Stimulated activated CD4-positive, alpha-beta T cell treated with anti-CD3 and anti-CD28 coated beads, Interleukin-15, amount 100 ng/mL, for 1 hour (primary cell): ENCODE measurements at regions not wholly inside any gene's neighbourhood (a gene's known extent, or its start where the extent isn't known, plus 50 kb on each side); places are given as distances from the start of the nearest gene placed in this dataset.
"Not testable (repeated sequence)": the region's sequence is repeated elsewhere in the genome, so short reads cannot be mapped to it uniquely, and the experiment has no call there.

Source experiments
- DNase-seq, 2 donors: peaks; one replicate each; pipeline ENCODE4 v3.0.0-alpha.2; 2020; ENCODE audit warnings: low read depth in 1 of 2, low spot score in 1 of 2

- DNase-seq = peak in 1 of 2 donors; percentile 28
Measured at GRCh38 chr9:21591221-21592062, 109.3 kb upstream of the IFNE start.

DNA sequence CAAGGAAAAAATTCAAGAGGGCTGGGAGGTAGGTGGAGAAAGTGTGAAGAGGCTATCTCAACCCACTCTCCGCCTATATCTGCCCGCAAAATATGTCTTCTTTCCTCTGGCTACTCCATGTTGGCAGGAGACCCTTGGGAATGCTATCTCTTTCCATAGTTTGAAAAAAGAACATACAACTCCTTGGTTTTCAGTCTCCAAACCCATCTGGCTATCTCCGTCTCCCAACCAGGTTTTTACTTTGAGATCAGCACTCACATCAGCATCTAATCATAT, 109.9 kb upstream of the IFNE start:
- no peak for DNase-seq

DNA sequence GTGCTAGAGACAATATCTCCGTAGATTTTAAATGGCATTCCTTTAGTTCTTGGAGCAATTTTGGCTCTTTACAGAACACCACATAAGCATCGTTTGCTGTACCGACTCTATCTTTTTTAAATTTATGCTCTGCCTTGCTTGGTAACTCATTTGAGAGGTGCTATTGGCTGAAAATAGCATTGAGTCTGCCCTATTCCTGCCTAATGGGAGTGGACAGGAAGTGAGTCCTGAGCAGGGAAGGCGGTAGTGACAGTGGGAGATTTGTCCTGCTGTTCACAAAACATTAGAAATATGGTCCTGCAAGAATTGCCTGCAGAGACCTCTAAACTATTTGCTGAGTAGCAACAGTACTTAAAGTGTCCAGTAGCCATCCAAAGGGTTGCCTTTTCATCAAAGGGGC, 115.2 kb upstream of the IFNE start:
- no peak for DNase-seq

- DNase-seq = no peak
Measured at GRCh38 chr9:21598749-21599148, 116.6 kb upstream of the IFNE start.

DNA sequence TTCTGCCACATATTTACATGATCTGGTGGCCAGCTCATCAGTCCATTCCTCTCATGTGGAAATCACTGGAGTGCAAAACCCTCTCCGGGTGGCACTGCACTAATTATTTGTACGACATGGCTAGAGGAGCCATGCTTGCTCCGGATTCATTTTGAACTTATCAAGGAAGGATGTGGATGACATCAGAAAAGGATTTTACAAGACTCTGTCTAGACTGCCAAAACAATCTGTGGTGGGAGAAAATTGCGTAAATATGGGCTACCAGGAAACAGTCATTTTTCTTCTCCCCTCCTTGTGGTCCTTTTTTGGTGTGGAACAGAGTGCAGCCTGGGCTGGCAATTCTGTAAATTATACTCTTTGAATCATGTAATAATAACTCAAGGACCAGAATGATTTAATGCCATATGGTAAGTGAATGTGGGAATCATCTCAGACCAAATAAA, 123.4 kb upstream of the IFNE start:
- DNase-seq = no peak

- no peak for DNase-seq
Measured at GRCh38 chr9:21607576-21607975, 125.5 kb upstream of the IFNE start.

DNA sequence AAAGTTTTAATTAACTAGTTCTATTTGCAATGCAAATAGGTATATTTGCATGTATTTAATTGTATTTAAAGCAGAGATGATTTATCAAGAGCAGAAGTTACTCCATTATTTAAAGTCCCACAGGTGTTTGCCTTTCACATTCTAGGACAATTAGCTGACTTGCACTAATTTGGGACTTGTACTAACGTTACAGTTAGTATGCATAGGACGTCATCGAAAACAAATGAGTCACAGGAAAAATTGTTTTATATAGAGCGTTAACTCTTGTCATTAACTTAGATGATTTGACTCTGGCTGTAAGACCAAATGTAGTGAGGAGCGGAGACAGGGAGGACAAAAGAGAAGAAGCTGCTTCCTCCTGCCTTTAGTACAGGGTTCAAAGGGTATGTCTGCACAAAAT, 126.1 kb upstream of the IFNE start:
- DNase-seq = no peak

DNA sequence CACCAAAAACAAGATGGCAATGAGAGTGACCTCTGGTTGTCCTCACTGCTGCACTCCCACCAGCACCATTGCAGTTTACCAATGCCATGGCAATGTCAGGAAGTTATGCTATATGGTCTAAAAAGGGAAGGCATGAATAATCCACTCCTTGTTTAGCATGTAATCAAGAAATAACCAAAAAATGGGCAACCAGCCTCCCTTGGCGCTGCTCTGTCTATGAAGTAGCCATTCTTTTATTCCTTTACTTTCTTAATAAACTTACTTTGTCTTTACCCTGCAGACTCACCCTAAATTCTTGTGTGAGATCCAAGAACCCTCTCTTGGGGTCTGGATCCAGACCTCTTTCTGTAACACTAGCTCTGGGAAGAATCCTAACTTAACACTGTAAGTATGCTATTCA, 127.4 kb upstream of the IFNE start:
- DNase-seq = no peak

GRCh38 chr9:21611891-21612290, 129.8 kb upstream of the IFNE start:
- DNase-seq = peak in 1 of 2 donors; percentile 5

DNA sequence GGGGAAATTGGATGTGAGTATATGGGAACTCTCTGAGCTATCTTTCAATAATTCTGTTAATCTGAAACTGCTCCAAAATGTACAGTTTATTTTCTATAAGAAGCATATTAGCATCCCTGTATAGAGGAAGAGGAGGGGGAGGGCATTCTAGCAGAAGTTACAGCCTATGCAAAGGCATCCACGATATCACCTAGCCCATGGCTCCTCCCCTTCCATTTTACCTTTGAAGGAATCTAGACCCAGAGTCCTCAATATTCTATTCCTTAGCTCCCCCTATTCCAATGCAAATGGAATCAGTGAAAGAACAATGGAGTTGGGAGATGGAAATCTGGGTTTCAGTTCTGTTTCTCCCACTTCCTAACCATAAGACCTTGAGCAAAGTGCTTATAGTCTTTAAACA, 132.9 kb upstream of the IFNE start:
- DNase-seq = no peak

DNA sequence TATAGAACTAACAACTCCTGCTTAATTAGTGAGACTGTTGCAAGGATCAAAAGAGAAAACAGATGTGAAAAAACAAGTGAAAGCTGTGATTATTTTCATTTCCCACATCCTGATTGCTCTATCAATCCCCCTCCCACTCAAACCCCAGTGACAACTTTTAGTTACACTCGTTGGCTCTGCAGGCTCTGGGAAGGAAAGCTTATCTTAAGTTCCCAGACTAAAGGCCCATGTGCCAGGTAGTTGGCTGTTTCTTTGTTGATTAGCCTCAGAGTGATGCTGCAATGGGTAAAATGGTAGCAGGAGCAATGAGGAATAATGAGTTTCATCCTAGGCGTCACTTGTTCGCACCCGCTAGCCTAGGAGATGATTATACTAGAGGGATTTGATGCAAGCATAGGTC, 133.3 kb upstream of the IFNE start:
- DNase-seq = no peak

DNA sequence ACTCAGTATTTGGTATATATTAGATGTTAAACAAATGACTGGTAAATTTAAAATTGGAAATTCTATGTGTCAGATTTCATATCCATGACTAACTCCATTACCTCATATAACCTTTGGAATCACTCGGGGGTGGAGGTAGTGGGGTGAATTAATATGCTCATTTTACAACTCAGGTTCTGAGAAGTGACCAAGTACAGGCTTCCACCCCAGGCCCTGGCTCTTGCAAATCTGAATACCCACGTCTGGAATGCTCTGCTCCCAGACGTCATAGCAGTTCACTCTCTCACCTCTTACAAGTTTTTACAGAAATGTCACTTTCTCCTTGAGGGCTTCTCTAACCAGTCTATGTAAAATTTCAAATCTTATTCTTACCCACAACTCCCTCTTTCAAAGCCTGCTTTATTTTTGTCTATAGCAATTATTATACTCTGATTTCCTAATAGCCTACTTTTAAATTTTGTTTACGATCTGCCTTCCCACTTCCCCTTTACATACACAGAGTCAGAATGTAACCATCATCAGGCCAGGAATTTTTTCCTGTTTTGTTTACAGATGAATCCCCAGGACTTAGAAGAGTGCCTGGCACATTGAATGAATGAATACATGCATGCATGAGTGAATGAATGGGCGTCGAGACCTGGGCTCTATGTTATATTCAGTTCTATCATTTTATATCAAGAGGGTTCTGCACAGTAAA, 134.1 kb upstream of the IFNE start:
- no peak for DNase-seq

DNA sequence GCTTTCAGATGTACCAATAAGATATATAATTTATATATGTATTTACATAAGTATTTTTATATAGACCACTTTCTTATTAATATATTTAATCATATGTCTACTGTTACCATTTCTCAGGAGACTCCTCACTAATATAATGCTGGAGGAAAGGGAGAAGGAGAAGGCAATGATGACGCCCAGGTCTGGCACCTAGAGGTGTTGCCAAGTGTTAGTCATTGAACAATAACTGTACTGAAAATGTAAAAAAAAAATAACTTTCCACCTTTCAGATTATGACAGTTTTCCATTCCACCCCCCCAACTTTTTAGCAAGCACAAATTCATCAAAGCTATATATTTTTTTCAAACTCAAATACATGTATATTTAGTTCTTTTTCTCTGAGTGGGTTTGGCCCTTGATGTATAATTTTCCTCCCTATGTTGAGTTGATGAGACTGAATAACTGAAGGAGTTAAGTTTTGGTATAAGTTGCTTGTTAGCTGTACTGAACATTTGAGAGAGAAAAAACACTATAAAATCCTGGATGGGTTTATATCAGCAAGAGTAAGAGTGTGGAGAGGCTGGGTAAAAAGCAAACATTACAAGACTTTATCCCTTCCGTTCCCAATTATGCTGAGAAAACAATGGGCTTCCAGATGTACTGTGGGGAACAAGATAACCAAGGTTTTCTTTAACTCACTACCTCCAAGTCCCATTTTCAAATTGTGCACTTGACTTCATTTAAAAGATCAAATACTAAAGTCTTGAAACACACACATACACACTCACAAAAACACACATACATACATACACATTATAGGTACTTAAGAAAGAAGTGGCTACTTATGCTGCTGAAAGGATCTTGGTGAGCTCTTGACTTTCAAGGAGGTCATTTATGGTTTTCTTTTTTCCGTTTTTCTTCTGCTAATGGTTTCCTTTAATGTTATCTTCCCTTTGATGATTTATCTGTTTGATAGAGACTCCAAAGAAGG, 142.8 kb upstream of the IFNE start:
- no peak for DNase-seq

DNA sequence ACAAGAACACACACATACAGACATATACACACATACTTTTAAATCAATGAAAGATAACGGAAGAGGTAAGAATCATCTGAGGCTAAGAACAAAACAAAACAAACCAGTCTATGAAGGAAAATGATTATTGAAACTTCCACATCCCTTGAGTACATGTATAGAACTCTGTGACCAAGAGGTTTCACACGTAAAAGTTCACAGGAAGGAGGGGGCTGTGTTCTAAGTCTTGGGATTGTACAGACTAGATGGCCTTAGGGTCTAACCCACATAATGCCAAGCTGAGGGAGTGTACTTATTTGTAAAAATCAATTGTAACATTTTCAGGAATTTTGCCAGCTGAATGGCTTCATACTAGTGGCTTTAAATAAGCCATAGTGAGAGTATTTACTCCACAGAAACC, 144.4 kb upstream of the IFNE start:
- no peak for DNase-seq

DNA sequence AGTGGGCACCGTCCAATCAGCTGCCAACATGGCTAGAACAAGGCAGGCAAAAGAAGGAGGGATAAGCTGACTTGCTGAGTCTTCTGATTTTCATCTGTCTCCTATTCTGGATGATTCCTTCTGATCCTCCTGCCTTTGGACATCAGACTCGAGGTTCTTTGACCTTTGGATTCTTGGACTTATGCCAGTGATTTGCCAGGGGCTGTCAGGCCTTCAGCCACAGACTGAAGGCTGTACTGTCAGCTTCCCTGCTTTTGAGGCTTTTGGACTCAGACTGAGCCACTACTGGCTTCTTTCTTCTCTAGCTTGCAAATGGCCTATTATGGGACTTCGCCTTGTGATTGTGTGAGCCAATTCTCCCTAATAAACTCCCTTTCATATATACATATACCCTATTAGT, 146.8 kb upstream of the IFNE start:
- DNase-seq = not testable (repeated sequence)

- no peak for DNase-seq
Measured at GRCh38 chr9:21634951-21635350, 152.8 kb upstream of the IFNE start.

DNA sequence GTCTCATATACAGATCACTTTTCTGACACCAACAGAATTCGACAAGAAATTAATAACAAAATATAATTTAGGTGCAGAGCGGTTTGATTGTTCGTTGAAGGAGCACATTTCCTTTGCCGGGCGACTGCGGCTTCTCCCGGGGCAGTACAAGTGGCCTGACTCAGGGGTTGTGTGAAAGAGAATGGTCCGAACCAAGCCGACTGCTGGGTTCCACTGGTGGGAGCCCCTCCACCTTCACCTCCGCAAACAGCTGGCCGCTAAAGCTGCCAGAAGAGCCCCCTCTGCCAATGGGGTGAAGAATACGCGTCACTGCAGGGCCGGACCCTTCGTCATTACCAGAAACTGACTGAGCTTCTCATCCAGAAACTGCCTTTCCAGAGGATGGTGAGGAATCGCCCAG, 156.0 kb upstream of the IFNE start:
- DNase-seq = no peak

DNA sequence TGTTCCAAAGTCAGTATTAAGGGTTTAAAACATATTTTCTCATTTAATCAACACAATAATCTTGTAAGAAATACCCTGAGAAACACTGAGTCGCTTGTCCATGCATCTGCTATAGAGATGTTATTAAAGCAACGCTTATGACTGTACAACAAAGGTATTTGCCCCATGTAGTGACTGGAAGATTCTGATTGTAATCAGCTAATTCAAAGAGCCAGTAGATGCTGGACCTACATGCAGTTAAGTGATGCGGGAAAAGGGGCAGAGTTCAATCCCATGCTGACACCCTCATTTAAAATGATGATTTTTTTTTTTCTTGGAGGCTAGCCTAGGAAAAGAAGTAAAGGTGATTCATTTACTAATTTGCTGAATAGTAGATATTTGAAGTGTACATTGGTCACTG, 149.3 kb upstream of the MTAP start:
- DNase-seq = no peak

GRCh38 chr9:21653589-21653988, 148.8 kb upstream of the MTAP start:
- no peak for DNase-seq

GRCh38 chr9:21656776-21657674, 145.4 kb upstream of the MTAP start:
- no peak for DNase-seq
